GM12878 (cell line): ENCODE measurements at regions not wholly inside any gene's neighbourhood (a gene's known extent, or its start where the extent isn't known, plus 50 kb on each side); places are given as distances from the start of the nearest gene placed in this dataset.

Experiments
- ATAC-seq: fragments of 200-7000 bp; cut with Tn5 transposase; 3 replicates; pipeline ENCODE4 v1.9.1; 2020; ENCODE audit warnings: mild to moderate bottlenecking, moderate library complexity
- BruUV-seq: library from RNA; stranded (reverse); fragments of 400-500 nt; replicated peaks from 2 replicates; lab custom pipeline; 2021; lab: Mats Ljungman, UMichigan
- CTCF ChIA-PET: fragments of 300-600 bp; sonication (Branson Sonifier 250); formaldehyde crosslinking; extraction: SDS; loops from one replicate; lab custom pipeline; 2021; ENCODE audit warnings: inconsistent platforms; lab: Yijun Ruan, JAX
- POLR2A ChIA-PET: fragments of 350-600 bp; formaldehyde crosslinking; extraction: SDS; loops from one replicate; lab custom pipeline; 2021; ENCODE audit warnings: inconsistent platforms; lab: Charles Lee
- RAD21 ChIA-PET: fragments of 300-600 bp; sonication (Branson Sonifier 250); formaldehyde crosslinking; loops from one replicate; lab custom pipeline; 2023; ENCODE audit warnings: antibody characterized with exemption; ENCODE audit not compliant: unreplicated experiment; lab: Charles Lee
- SMC1A ChIA-PET: fragments of 300-600 bp; sonication (Branson Sonifier 250); formaldehyde crosslinking; loops from one replicate; lab custom pipeline; 2023; ENCODE audit not compliant: unreplicated experiment, uncharacterized antibody; lab: Charles Lee
- DNase-seq: peaks from one replicate; pipeline ENCODE4 v3.0.0-alpha.2; 2011; ENCODE audit warnings: low read depth, low spot score
- FAIRE-seq: peaks from 3 replicates; lab custom pipeline; 2011; peaks lifted over from hg19 to GRCh38; lab: Jason Lieb, UNC
- H2AFZ ChIP-seq: 2 replicates; pipeline ENCODE4 v1.6.0; 2011; ENCODE audit warnings: low read depth, low read length, control low read depth; ENCODE audit not compliant: control insufficient read depth
- H3K27ac ChIP-seq: 2 replicates; pipeline ENCODE4 v1.5.1; 2011; ENCODE audit warnings: control low read depth; ENCODE audit not compliant: control insufficient read depth, insufficient read depth
- H3K27me3 ChIP-seq, 2 experiments: replicated peaks in 1 of 2; 2 replicates each; pipeline versions ENCODE4 v1.6.0 to v1.6.1; 2011; ENCODE audit warnings: low read length in 1 of 2; ENCODE audit not compliant: control insufficient read depth in 2 of 2, insufficient read depth in 2 of 2
- H3K36me3 ChIP-seq, 2 experiments: 2 replicates each; pipeline ENCODE4 v1.5.1; 2011; ENCODE audit warnings: low read length in 1 of 2; ENCODE audit not compliant: control insufficient read depth in 2 of 2, insufficient read depth in 2 of 2
- H3K4me1 ChIP-seq: 2 replicates; pipeline ENCODE4 v1.6.1; 2011; ENCODE audit warnings: mild to moderate bottlenecking, low read length, moderate library complexity, mixed read lengths; ENCODE audit not compliant: control insufficient read depth, insufficient read depth
- H3K4me2 ChIP-seq: 2 replicates; pipeline ENCODE4 v1.6.0; 2011; ENCODE audit warnings: control low read depth; ENCODE audit not compliant: control insufficient read depth, insufficient read depth
- H3K4me3 ChIP-seq: fragments of 200-600 bp; sonication (generic); 2 replicates; pipeline ENCODE4 v1.5.1; 2016
- H3K79me2 ChIP-seq: 2 replicates; pipeline ENCODE4 v1.6.0; 2011; ENCODE audit warnings: low read length; ENCODE audit not compliant: control insufficient read depth, insufficient read depth
- H3K9ac ChIP-seq: 2 replicates; pipeline ENCODE4 v1.8.0; 2011; ENCODE audit warnings: low read length, control low read depth, mixed read lengths; ENCODE audit not compliant: control insufficient read depth, insufficient read depth
- H3K9me3 ChIP-seq: replicated peaks from 3 replicates; pipeline ENCODE4 v1.5.1; 2011; ENCODE audit warnings: mild to moderate bottlenecking, low read length; ENCODE audit not compliant: control insufficient read depth, insufficient read depth
- H4K20me1 ChIP-seq: 2 replicates; pipeline ENCODE4 v1.6.0; 2011; ENCODE audit not compliant: control insufficient read depth, insufficient read depth
- BHLHE40 ChIP-seq, 2 experiments: fragments of 450-650 bp in 1 of 2; IDR thresholded peaks; 2 replicates each; pipeline ENCODE4 v1.6.1; 2011 to 2017; ENCODE audit warnings: low read depth in 2 of 2, borderline replicate concordance in 1 of 2, improper control_type of control experiment in 1 of 2, low read length in 1 of 2, mild to moderate bottlenecking in 1 of 2
- FOXK2 ChIP-seq: fragments of 450-650 bp; IDR thresholded peaks from 2 replicates; pipeline ENCODE4 v1.6.1; 2017; ENCODE audit warnings: mild to moderate bottlenecking, moderate library complexity
- GABPA ChIP-seq: IDR thresholded peaks from 2 replicates; pipeline ENCODE4 v1.6.1; 2014; ENCODE audit warnings: antibody characterized with exemption, low read depth, mild to moderate bottlenecking, inconsistent platforms
- PAX8 ChIP-seq: fragments of 450-650 bp; IDR thresholded peaks from 2 replicates; pipeline ENCODE4 v1.6.1; 2017; ENCODE audit warnings: mild to moderate bottlenecking, moderate library complexity
- POLR2AphosphoS2 ChIP-seq: IDR thresholded peaks from 2 replicates; pipeline ENCODE4 v1.6.1; 2011; ENCODE audit warnings: low read depth, mild to moderate bottlenecking, low read length, improper control_type of control experiment, moderate library complexity
- REST ChIP-seq: IDR thresholded peaks from 2 replicates; pipeline ENCODE4 v1.6.1; 2012; ENCODE audit warnings: mild to moderate bottlenecking, low read depth, low read length
- SRF ChIP-seq, 2 experiments: IDR thresholded peaks; 2 replicates each; pipeline ENCODE4 v1.6.1; 2011; ENCODE audit warnings: low read depth in 2 of 2, low read length in 2 of 2, mild to moderate bottlenecking in 1 of 2, moderate library complexity in 1 of 2
- STAT1 ChIP-seq: fragments of 450-650 bp; conservative IDR thresholded peaks from 2 replicates; pipeline ENCODE4 v1.6.1; 2014; ENCODE audit warnings: antibody characterized with exemption, mild to moderate bottlenecking
- WRNIP1 ChIP-seq: IDR thresholded peaks from 2 replicates; pipeline ENCODE4 v1.6.1; 2011; ENCODE audit warnings: low read depth, low read length, improper control_type of control experiment, borderline replicate concordance
- WGBS: methylation state at CpG from one replicate; pipeline ENCODE4 v1.1.6; 2016; ENCODE audit warnings: low lambda C conversion rate; ENCODE audit not compliant: insufficient replicate concordance, insufficient coverage; ENCODE audit errors: missing lambda C conversion rate; 5-methylcytosine and 5-hydroxymethylcytosine counted together
- in situ Hi-C: fragments of 300-500 bp; cut with MboI; formaldehyde crosslinking; loops from 9 replicates; pipeline ENCODE4 v1.14.3; 2018; ENCODE audit warnings: mixed read lengths
- intact Hi-C: fragments of 100-400 bp; cut with micrococcal nuclease; formaldehyde crosslinking; loops from one replicate; pipeline ENCODE4 v1.14.2; 2022; ENCODE audit not compliant: unreplicated experiment
- TF ChIP-seq, protein P1 (sequence below): IDR thresholded peaks from 2 replicates; pipeline ENCODE4 v1.6.1; 2012; ENCODE audit warnings: low read length, inconsistent platforms
- TF ChIP-seq, protein P2 (sequence below): fragments of 450-650 bp; formaldehyde crosslinking; IDR thresholded peaks from 2 replicates; pipeline ENCODE4 v1.5.0; 2022; ENCODE audit warnings: mild to moderate bottlenecking, missing genetic modification characterization
- TF ChIP-seq, protein P3 (sequence below): fragments of 450-650 bp; IDR thresholded peaks from 2 replicates; pipeline ENCODE4 v1.6.1; 2018; ENCODE audit warnings: mild to moderate bottlenecking, low read depth, moderate library complexity; ENCODE audit not compliant: partially characterized antibody

GRCh38 chr5:129372025-129372424 is 88.1 kb upstream of the ADAMTS19 start (continued):
- TF ChIP-seq REST, result no peak

DNA sequence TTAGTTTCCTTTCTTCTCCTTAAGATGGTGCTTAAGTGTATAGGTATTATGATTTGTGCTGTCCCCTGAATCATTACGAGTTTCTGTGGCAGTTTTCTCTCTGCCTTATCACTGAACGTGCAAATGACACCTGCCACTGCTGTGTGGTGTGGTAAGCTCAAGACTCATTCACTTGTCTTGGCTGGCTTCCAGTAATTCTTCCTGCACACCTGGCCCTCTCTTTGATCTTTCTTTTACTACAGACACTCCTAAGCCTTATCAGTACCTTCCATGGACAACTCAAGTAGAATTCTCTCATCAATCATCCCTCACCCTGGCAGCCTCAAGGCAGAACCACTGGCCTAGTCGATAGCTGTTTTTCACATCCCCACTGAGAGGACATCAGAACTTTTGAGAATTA is 82.6 kb upstream of the ADAMTS19 start:
- TF ChIP-seq, protein P1, sequence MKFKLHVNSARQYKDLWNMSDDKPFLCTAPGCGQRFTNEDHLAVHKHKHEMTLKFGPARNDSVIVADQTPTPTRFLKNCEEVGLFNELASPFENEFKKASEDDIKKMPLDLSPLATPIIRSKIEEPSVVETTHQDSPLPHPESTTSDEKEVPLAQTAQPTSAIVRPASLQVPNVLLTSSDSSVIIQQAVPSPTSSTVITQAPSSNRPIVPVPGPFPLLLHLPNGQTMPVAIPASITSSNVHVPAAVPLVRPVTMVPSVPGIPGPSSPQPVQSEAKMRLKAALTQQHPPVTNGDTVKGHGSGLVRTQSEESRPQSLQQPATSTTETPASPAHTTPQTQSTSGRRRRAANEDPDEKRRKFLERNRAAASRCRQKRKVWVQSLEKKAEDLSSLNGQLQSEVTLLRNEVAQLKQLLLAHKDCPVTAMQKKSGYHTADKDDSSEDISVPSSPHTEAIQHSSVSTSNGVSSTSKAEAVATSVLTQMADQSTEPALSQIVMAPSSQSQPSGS, result no peak
- TF ChIP-seq FOXK2, result no peak
- no peak for TF ChIP-seq GABPA
- no peak for TF ChIP-seq BHLHE40 (IDR thresholded peaks at IDR 0.05; ENCODE audit: borderline replicate concordance in 1 of 2, low read depth in 2 of 2, low read length in 1 of 2)
- TF ChIP-seq STAT1, result no peak
- TF ChIP-seq, protein P2, sequence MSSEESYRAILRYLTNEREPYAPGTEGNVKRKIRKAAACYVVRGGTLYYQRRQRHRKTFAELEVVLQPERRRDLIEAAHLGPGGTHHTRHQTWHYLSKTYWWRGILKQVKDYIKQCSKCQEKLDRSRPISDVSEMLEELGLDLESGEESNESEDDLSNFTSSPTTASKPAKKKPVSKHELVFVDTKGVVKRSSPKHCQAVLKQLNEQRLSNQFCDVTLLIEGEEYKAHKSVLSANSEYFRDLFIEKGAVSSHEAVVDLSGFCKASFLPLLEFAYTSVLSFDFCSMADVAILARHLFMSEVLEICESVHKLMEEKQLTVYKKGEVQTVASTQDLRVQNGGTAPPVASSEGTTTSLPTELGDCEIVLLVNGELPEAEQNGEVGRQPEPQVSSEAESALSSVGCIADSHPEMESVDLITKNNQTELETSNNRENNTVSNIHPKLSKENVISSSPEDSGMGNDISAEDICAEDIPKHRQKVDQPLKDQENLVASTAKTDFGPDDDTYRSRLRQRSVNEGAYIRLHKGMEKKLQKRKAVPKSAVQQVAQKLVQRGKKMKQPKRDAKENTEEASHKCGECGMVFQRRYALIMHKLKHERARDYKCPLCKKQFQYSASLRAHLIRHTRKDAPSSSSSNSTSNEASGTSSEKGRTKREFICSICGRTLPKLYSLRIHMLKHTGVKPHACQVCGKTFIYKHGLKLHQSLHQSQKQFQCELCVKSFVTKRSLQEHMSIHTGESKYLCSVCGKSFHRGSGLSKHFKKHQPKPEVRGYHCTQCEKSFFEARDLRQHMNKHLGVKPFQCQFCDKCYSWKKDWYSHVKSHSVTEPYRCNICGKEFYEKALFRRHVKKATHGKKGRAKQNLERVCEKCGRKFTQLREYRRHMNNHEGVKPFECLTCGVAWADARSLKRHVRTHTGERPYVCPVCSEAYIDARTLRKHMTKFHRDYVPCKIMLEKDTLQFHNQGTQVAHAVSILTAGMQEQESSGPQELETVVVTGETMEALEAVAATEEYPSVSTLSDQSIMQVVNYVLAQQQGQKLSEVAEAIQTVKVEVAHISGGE (CRISPR knock-in tag), result no peak
- TF ChIP-seq, protein P3, sequence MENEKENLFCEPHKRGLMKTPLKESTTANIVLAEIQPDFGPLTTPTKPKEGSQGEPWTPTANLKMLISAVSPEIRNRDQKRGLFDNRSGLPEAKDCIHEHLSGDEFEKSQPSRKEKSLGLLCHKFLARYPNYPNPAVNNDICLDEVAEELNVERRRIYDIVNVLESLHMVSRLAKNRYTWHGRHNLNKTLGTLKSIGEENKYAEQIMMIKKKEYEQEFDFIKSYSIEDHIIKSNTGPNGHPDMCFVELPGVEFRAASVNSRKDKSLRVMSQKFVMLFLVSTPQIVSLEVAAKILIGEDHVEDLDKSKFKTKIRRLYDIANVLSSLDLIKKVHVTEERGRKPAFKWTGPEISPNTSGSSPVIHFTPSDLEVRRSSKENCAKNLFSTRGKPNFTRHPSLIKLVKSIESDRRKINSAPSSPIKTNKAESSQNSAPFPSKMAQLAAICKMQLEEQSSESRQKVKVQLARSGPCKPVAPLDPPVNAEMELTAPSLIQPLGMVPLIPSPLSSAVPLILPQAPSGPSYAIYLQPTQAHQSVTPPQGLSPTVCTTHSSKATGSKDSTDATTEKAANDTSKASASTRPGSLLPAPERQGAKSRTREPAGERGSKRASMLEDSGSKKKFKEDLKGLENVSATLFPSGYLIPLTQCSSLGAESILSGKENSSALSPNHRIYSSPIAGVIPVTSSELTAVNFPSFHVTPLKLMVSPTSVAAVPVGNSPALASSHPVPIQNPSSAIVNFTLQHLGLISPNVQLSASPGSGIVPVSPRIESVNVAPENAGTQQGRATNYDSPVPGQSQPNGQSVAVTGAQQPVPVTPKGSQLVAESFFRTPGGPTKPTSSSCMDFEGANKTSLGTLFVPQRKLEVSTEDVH, result no peak
- TF ChIP-seq WRNIP1, result no peak
- no peak for TF ChIP-seq POLR2AphosphoS2
- no peak for TF ChIP-seq SRF (IDR thresholded peaks at IDR 0.05; ENCODE audit: low read depth in 2 of 2, low read length in 2 of 2)
- no peak for TF ChIP-seq PAX8
- SMC1A ChIA-PET, result no interaction called here
- in situ Hi-C loops (no loop called here), intact Hi-C loops (no loop called here)
- CTCF ChIA-PET, result no interaction called here
- Histone ChIP-seq H3K27me3 (no peaks in the 10 kb centered on the region), H3K4me1 (no peaks in the 10 kb centered on the region), H3K9ac (no peak overlapping the region), H3K4me2 (no peak overlapping the region), H3K79me2 (no peaks in the 10 kb centered on the region), H3K4me3 (no peak overlapping the region), H3K36me3 (no peaks in the 10 kb centered on the region), H4K20me1 (no peaks in the 10 kb centered on the region), H3K9me3 (no peaks in the 10 kb centered on the region), H2AFZ (no peak overlapping the region), H3K27ac (no peak overlapping the region)
- WGBS, result 0% methylated on average over 3 of the region's 3 CpGs
- POLR2A ChIA-PET, result no interaction called here
- DNase-seq (no peak), ATAC-seq (no peak; the same call in 2 of the 3 replicates), FAIRE-seq (no peak)
- BruUV-seq, result no TSS peak
- RAD21 ChIA-PET, result no interaction called here
